Stimulated activated CD8-positive, alpha-beta memory T cell treated with anti-CD3 and anti-CD28 coated beads, Interleukin-2, amount 100 ng/mL, for 48 hours (primary cell): ENCODE measurements at regions not wholly inside any gene's neighbourhood (a gene's known extent, or its start where the extent isn't known, plus 50 kb on each side); places are given as distances from the start of the nearest gene placed in this dataset.

ENCODE experiments used
- DNase-seq, 2 donors: peaks; one replicate each; pipeline ENCODE4 v3.0.0-alpha.2; 2020; ENCODE audit warnings: low read depth in 2 of 2

GRCh38 chr2:58460670-58461069, 219.5 kb upstream of the FANCL start:
- no peak for DNase-seq

- DNase-seq: no peak
These were observed 208.3 kb upstream of the FANCL start for GRCh38 chr2:58449286-58450010.

- no peak for DNase-seq
These were observed 207.7 kb upstream of the FANCL start for GRCh38 chr2:58448845-58449244.

- peak in 1 of 2 donors; percentile 5 for DNase-seq
These were observed 207.0 kb upstream of the FANCL start for GRCh38 chr2:58448065-58448507.

GRCh38 chr2:58447586-58447985, 206.5 kb upstream of the FANCL start:
- no peak for DNase-seq

- no peak for DNase-seq
These were observed 200.5 kb upstream of the FANCL start for GRCh38 chr2:58441643-58442042.

- DNase-seq: no peak
These were observed 195.7 kb upstream of the FANCL start for GRCh38 chr2:58436872-58437271.

GRCh38 chr2:58435246-58435645, 194.1 kb upstream of the FANCL start:
- DNase-seq: no peak

GRCh38 chr2:58434692-58435091, 193.6 kb upstream of the FANCL start:
- no peak for DNase-seq

GRCh38 chr2:58432491-58433170, 191.5 kb upstream of the FANCL start:
- no peak for DNase-seq

- DNase-seq: no peak
These were observed 188.1 kb upstream of the FANCL start for GRCh38 chr2:58429014-58429875.

- no peak for DNase-seq
These were observed 187.2 kb upstream of the FANCL start for GRCh38 chr2:58428096-58429013.

GRCh38 chr2:58427572-58428095, 186.5 kb upstream of the FANCL start:
- no peak for DNase-seq

GRCh38 chr2:58425368-58425767, 184.2 kb upstream of the FANCL start:
- no peak for DNase-seq

GRCh38 chr2:58419983-58420382, 178.9 kb upstream of the FANCL start:
- DNase-seq: no peak

- no peak for DNase-seq
These were observed 175.6 kb upstream of the FANCL start for GRCh38 chr2:58416696-58417095.

- no peak for DNase-seq
These were observed 173.4 kb upstream of the FANCL start for GRCh38 chr2:58414506-58414905.

GRCh38 chr2:58410549-58410948, 169.4 kb upstream of the FANCL start:
- DNase-seq: no peak

- no peak for DNase-seq
These were observed 166.4 kb upstream of the FANCL start for GRCh38 chr2:58407487-58407886.

- DNase-seq: no peak
These were observed 164.2 kb upstream of the FANCL start for GRCh38 chr2:58405341-58405740.

- DNase-seq: no peak
These were observed 160.8 kb upstream of the FANCL start for GRCh38 chr2:58401936-58402335.
